ENCODE measurements at regions not wholly inside any gene's neighbourhood (a gene's known extent, or its start where the extent isn't known, plus 50 kb on each side); places are given as distances from the start of the nearest gene placed in this dataset.

DNA sequence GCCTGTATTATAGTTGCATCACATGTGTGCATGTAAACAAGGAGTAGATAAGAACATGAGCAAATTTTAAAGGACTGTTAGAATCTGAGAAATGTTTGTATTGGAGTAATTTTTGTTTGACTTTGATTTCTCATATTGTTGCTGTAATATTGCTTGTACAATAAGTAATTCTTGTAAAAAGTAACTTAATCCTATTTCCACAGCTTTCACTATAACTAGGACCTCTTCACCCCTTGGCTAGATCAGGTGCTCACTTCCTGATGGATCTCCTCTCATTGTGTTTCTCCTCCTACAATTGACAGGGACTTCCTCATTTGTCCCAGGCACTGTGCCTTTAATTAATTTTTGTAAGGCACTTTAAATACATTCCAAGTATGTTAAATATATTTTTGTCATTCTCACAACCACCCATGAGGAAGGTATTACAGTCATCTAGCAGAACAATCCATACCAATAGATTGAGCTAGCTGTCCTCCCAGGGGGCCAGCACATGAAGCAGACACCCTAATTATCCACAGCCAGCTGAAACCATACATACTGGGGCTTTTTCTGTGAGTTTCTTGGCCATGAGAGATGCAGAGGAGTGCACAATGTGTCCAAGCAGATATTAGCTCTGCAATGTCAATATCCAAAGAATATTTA lies 359.5 kb upstream of the ACVR2A start:
- Histone ChIP-seq H3K27ac (ENCODE audit: extremely low read depth, low read depth, low read length) (no peak overlapping the region), H3K36me3 (ENCODE audit: control insufficient read depth in 2 of 2, insufficient read depth in 1 of 2, low read length in 2 of 2) (no peaks in the 10 kb centered on the region), H3K4me1 (ENCODE audit: control insufficient read depth, insufficient read depth, low read length) (peaks cover 6% of the 10 kb centered on the region; the same call in 1 of the 2 replicates), H3K9me3 (ENCODE audit: control insufficient read depth, insufficient read depth, low read depth, low read length) (no peaks in the 10 kb centered on the region), H3K4me3 (ENCODE audit: low read depth, low read length) (no peak overlapping the region)
- POLR2A ChIA-PET: no interaction called here
- CTCF ChIA-PET: no interaction called here
- TF ChIP-seq ZNF510 (tag by site-specific recombination; IDR thresholded peaks at IDR 0.05; ENCODE audit: insufficient replicate concordance): no peak

DNA sequence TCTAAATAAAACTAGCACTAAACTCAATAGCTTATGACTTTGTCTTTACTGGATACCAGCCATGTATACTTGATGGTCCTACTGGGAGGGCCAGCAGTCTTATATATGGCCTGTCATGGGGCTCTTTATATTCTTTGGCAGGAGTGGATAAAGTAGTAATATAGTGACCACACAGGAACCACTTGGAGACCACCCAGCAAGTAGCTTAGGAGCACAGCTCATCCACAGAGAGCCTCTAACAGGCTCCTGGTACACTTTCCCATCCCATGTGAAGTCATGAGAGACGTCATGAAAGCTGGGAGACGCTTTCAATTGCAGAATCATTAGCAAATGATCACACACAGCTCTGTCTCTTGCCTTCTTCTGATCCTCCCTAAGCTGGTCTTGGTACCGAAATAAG lies 360.9 kb upstream of the ACVR2A start:
- POLR2A ChIA-PET: interaction anchor here (0.6 kb wide), 1 partner anchor 443 kb away, joined by 3 read pairs; no protein-coding TSS in a partner anchor
- Histone ChIP-seq H3K36me3 (ENCODE audit: control insufficient read depth in 2 of 2, insufficient read depth in 1 of 2, low read length in 2 of 2) (no peaks in the 10 kb centered on the region), H3K4me1 (ENCODE audit: control insufficient read depth, insufficient read depth, low read length) (peaks cover 6% of the 10 kb centered on the region; the same call in 1 of the 2 replicates), H3K27ac (ENCODE audit: extremely low read depth, low read depth, low read length) (no peak overlapping the region), H3K9me3 (ENCODE audit: control insufficient read depth, insufficient read depth, low read depth, low read length) (no peaks in the 10 kb centered on the region), H3K4me3 (ENCODE audit: low read depth, low read length) (no peak overlapping the region)
- TF ChIP-seq SP7 (tag by site-specific recombination; IDR thresholded peaks at IDR 0.05) (no peak), ZNF302 (tag by site-specific recombination; IDR thresholded peaks at IDR 0.05; ENCODE audit: low read depth) (no peak), KLF16 (tag by site-specific recombination; IDR thresholded peaks at IDR 0.05) (no peak), SP3 (tag by site-specific recombination; IDR thresholded peaks at IDR 0.05) (no peak), ZNF433 (tag by site-specific recombination; IDR thresholded peaks at IDR 0.05; ENCODE audit: low read depth) (no peak), BCL11B (tag by site-specific recombination; IDR thresholded peaks at IDR 0.05; ENCODE audit: low read depth) (no peak), ZNF548 (tag by site-specific recombination; IDR thresholded peaks at IDR 0.05) (no peak), ZNF501 (tag by site-specific recombination; IDR thresholded peaks at IDR 0.05) (no peak), ZNF561 (tag by site-specific recombination; IDR thresholded peaks at IDR 0.05; ENCODE audit: borderline replicate concordance) (no peak)
- TF ChIP-seq, protein P1, sequence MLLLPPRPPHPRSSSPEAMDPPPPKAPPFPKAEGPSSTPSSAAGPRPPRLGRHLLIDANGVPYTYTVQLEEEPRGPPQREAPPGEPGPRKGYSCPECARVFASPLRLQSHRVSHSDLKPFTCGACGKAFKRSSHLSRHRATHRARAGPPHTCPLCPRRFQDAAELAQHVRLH (tag by site-specific recombination; IDR thresholded peaks at IDR 0.05): no peak
- TF ChIP-seq, protein P2, sequence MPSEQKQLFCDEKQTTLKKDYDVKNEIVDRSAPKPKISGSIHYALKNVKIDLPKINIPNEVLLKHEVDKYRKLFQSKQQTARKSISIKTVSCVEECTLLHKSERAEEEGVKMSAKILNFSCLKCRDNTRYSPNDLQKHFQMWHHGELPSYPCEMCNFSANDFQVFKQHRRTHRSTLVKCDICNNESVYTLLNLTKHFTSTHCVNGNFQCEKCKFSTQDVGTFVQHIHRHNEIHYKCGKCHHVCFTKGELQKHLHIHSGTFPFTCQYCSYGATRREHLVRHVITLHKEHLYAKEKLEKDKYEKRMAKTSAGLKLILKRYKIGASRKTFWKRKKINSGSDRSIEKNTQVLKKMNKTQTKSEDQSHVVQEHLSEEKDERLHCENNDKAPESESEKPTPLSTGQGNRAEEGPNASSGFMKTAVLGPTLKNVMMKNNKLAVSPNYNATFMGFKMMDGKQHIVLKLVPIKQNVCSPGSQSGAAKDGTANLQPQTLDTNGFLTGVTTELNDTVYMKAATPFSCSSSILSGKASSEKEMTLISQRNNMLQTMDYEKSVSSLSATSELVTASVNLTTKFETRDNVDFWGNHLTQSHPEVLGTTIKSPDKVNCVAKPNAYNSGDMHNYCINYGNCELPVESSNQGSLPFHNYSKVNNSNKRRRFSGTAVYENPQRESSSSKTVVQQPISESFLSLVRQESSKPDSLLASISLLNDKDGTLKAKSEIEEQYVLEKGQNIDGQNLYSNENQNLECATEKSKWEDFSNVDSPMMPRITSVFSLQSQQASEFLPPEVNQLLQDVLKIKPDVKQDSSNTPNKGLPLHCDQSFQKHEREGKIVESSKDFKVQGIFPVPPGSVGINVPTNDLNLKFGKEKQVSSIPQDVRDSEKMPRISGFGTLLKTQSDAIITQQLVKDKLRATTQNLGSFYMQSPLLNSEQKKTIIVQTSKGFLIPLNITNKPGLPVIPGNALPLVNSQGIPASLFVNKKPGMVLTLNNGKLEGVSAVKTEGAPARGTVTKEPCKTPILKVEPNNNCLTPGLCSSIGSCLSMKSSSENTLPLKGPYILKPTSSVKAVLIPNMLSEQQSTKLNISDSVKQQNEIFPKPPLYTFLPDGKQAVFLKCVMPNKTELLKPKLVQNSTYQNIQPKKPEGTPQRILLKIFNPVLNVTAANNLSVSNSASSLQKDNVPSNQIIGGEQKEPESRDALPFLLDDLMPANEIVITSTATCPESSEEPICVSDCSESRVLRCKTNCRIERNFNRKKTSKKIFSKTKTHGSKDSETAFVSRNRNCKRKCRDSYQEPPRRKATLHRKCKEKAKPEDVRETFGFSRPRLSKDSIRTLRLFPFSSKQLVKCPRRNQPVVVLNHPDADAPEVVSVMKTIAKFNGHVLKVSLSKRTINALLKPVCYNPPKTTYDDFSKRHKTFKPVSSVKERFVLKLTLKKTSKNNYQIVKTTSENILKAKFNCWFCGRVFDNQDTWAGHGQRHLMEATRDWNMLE (tag by site-specific recombination; conservative IDR thresholded peaks at IDR 0.05; ENCODE audit: low read depth): no peak
- TF ChIP-seq, protein P3, sequence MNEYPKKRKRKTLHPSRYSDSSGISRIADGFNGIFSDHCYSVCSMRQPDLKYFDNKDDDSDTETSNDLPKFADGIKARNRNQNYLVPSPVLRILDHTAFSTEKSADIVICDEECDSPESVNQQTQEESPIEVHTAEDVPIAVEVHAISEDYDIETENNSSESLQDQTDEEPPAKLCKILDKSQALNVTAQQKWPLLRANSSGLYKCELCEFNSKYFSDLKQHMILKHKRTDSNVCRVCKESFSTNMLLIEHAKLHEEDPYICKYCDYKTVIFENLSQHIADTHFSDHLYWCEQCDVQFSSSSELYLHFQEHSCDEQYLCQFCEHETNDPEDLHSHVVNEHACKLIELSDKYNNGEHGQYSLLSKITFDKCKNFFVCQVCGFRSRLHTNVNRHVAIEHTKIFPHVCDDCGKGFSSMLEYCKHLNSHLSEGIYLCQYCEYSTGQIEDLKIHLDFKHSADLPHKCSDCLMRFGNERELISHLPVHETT (tag by site-specific recombination; IDR thresholded peaks at IDR 0.05): no peak
- TF ChIP-seq, protein P4, sequence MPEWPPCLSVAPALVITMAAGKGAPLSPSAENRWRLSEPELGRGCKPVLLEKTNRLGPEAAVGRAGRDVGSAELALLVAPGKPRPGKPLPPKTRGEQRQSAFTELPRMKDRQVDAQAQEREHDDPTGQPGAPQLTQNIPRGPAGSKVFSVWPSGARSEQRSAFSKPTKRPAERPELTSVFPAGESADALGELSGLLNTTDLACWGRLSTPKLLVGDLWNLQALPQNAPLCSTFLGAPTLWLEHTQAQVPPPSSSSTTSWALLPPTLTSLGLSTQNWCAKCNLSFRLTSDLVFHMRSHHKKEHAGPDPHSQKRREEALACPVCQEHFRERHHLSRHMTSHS (tag by site-specific recombination; IDR thresholded peaks at IDR 0.05): no peak
- TF ChIP-seq, protein P5, sequence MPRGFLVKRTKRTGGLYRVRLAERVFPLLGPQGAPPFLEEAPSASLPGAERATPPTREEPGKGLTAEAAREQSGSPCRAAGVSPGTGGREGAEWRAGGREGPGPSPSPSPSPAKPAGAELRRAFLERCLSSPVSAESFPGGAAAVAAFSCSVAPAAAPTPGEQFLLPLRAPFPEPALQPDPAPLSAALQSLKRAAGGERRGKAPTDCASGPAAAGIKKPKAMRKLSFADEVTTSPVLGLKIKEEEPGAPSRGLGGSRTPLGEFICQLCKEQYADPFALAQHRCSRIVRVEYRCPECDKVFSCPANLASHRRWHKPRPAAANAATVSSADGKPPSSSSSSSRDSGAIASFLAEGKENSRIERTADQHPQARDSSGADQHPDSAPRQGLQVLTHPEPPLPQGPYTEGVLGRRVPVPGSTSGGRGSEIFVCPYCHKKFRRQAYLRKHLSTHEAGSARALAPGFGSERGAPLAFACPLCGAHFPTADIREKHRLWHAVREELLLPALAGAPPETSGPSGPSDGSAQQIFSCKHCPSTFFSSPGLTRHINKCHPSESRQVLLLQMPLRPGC (tag by site-specific recombination; IDR thresholded peaks at IDR 0.05): no peak
- TF ChIP-seq, protein P6, sequence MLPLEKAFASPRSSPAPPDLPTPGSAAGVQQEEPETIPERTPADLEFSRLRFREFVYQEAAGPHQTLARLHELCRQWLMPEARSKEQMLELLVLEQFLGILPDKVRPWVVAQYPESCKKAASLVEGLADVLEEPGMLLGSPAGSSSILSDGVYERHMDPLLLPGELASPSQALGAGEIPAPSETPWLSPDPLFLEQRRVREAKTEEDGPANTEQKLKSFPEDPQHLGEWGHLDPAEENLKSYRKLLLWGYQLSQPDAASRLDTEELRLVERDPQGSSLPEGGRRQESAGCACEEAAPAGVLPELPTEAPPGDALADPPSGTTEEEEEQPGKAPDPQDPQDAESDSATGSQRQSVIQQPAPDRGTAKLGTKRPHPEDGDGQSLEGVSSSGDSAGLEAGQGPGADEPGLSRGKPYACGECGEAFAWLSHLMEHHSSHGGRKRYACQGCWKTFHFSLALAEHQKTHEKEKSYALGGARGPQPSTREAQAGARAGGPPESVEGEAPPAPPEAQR (tag by site-specific recombination; IDR thresholded peaks at IDR 0.05): no peak
- CTCF ChIA-PET: no interaction called here

All from HEK293 (cell line).